ENCODE measurements at regions not wholly inside any gene's neighbourhood (a gene's known extent, or its start where the extent isn't known, plus 50 kb on each side); places are given as distances from the start of the nearest gene placed in this dataset.

- intact Hi-C loops (cut with micrococcal nuclease): no loop called here
- ATAC-seq (ENCODE audit: low read depth): no peak
- Mint-ChIP-seq H3K27me3 (no peaks in the 10 kb centered on the region), H3K27ac (no peak overlapping the region), H3K4me3 (no peak overlapping the region), H3K4me1 (no peaks in the 10 kb centered on the region), H3K9me3 (ENCODE audit: insufficient read depth) (no peaks in the 10 kb centered on the region)
- ChIA-PET POLR2A (no interaction called here), CTCF (no interaction called here)
- H3K9me3 ChIP-seq (ENCODE audit: control extremely low read depth in 1 of 3, control insufficient read depth in 2 of 3, insufficient read depth in 1 of 3, low read length in 2 of 3): peaks cover 0 to 3% (median 0%) of the 10 kb centered on the region in 3 donors
- no peak overlapping the region for H3K27ac ChIP-seq (ENCODE audit: low read length in 2 of 2)
- H4K20me1 ChIP-seq (ENCODE audit: control insufficient read depth, insufficient read depth, low read length, poor library complexity, severe bottlenecking): no peaks in the 10 kb centered on the region
- no peaks in the 10 kb centered on the region for H3K27me3 ChIP-seq (replicated peaks in 1 of 4; ENCODE audit: control extremely low read depth in 1 of 4, control insufficient read depth in 3 of 4, insufficient read depth in 4 of 4, low read length in 3 of 4)
- H3K36me3 ChIP-seq (replicated peaks in 1 of 2; ENCODE audit: control extremely low read depth in 1 of 2, control insufficient read depth in 1 of 2, extremely low read depth in 1 of 2, insufficient read depth in 2 of 2, low read length in 1 of 2): no peaks in the 10 kb centered on the region
- TF ChIP-seq CTCF (IDR thresholded peaks at IDR 0.05) (no peak), EZH2 (IDR thresholded peaks at IDR 0.05; ENCODE audit: borderline replicate concordance, insufficient read depth, low read depth, low read length, poor library complexity, severe bottlenecking) (no peak)
- H3K4me1 ChIP-seq (ENCODE audit: control insufficient read depth in 2 of 2, insufficient read depth in 2 of 2, low read length in 2 of 2): no peaks in the 10 kb centered on the region
- no peak overlapping the region for H2AFZ ChIP-seq (ENCODE audit: insufficient read depth, low read depth, low read length, poor library complexity, severe bottlenecking)
- 33% methylated on average over 1 of the region's 2 CpGs for WGBS (ENCODE audit: insufficient coverage)
- H3K79me2 ChIP-seq (ENCODE audit: control insufficient read depth, insufficient read depth, low read length): no peaks in the 10 kb centered on the region
- H3K4me2 ChIP-seq (replicated peaks; ENCODE audit: low read depth, low read length, poor library complexity, severe bottlenecking): no peak overlapping the region
- DNase-seq: no peak
- no peak overlapping the region for H3K4me3 ChIP-seq (ENCODE audit: control extremely low read depth in 1 of 5, extremely low read depth in 1 of 5, insufficient read depth in 1 of 5, low read depth in 2 of 5, low read length in 4 of 5)
- H3K9ac ChIP-seq (ENCODE audit: low read length): no peak overlapping the region
Measured at GRCh38 chr10:37439826-37440225, 314.4 kb downstream of the ANKRD30A start.

- Histone ChIP-seq H3K27me3 (replicated peaks in 1 of 4; ENCODE audit: control extremely low read depth in 1 of 4, control insufficient read depth in 3 of 4, insufficient read depth in 4 of 4, low read length in 3 of 4) (no peaks in the 10 kb centered on the region), H3K27ac (ENCODE audit: low read length in 2 of 2) (no peak overlapping the region), H3K9ac (ENCODE audit: low read length) (no peak overlapping the region), H3K36me3 (replicated peaks in 1 of 2; ENCODE audit: control extremely low read depth in 1 of 2, control insufficient read depth in 1 of 2, extremely low read depth in 1 of 2, insufficient read depth in 2 of 2, low read length in 1 of 2) (no peaks in the 10 kb centered on the region), H4K20me1 (ENCODE audit: control insufficient read depth, insufficient read depth, low read length, poor library complexity, severe bottlenecking) (no peaks in the 10 kb centered on the region), H2AFZ (ENCODE audit: insufficient read depth, low read depth, low read length, poor library complexity, severe bottlenecking) (no peak overlapping the region), H3K9me3 (ENCODE audit: control extremely low read depth in 1 of 3, control insufficient read depth in 2 of 3, insufficient read depth in 1 of 3, low read length in 2 of 3) (peaks cover 0 to 3% (median 0%) of the 10 kb centered on the region in 3 donors), H3K4me3 (ENCODE audit: control extremely low read depth in 1 of 5, extremely low read depth in 1 of 5, insufficient read depth in 1 of 5, low read depth in 2 of 5, low read length in 4 of 5) (no peak overlapping the region), H3K4me2 (replicated peaks; ENCODE audit: low read depth, low read length, poor library complexity, severe bottlenecking) (no peak overlapping the region), H3K79me2 (ENCODE audit: control insufficient read depth, insufficient read depth, low read length) (no peaks in the 10 kb centered on the region), H3K4me1 (ENCODE audit: control insufficient read depth in 2 of 2, insufficient read depth in 2 of 2, low read length in 2 of 2) (no peaks in the 10 kb centered on the region)
- no CpG with 5 or more reads among the region's 2 CpGs for WGBS (ENCODE audit: insufficient coverage)
- Mint-ChIP-seq H3K4me1 (no peaks in the 10 kb centered on the region), H3K27ac (no peak overlapping the region), H3K27me3 (no peaks in the 10 kb centered on the region), H3K9me3 (ENCODE audit: insufficient read depth) (peaks cover 2% of the 10 kb centered on the region), H3K4me3 (no peak overlapping the region)
- no peak for DNase-seq
- intact Hi-C loops (cut with micrococcal nuclease): no loop called here
- ChIA-PET POLR2A (no interaction called here), CTCF (no interaction called here)
- ATAC-seq (ENCODE audit: low read depth): no peak
- TF ChIP-seq CTCF (IDR thresholded peaks at IDR 0.05) (no peak), EZH2 (IDR thresholded peaks at IDR 0.05; ENCODE audit: borderline replicate concordance, insufficient read depth, low read depth, low read length, poor library complexity, severe bottlenecking) (no peak)
Measured at GRCh38 chr10:37436357-37436756, 311.0 kb downstream of the ANKRD30A start.
